Common myeloid progenitor, CD34-positive (primary cell): ENCODE measurements at regions not wholly inside any gene's neighbourhood (a gene's known extent, or its start where the extent isn't known, plus 50 kb on each side); places are given as distances from the start of the nearest gene placed in this dataset.

Experiments used
- CTCF ChIA-PET: fragments of 350-600 bp; sonication (Branson Sonifier 250); formaldehyde crosslinking; loops from one replicate; lab custom pipeline; 2021; ENCODE audit warnings: antibody characterized with exemption; lab: Charles Lee
- POLR2A ChIA-PET: fragments of 350-600 bp; sonication (Branson Sonifier 250); formaldehyde crosslinking; loops from one replicate; lab custom pipeline; 2021; ENCODE audit warnings: antibody characterized with exemption; lab: Charles Lee
- DNase-seq, 3 donors: peaks; one replicate each; pipeline versions ENCODE4 v3.0.0 to v3.0.0-alpha.2; 2013
- H3K27ac ChIP-seq, 2 experiments: 1 replicate in 1 of 2; 2 replicates in 1 of 2; pipeline ENCODE4 v1.7.0; 2013; ENCODE audit warnings: inconsistent platforms in 2 of 2, low read length in 2 of 2, mild to moderate bottlenecking in 2 of 2, low read depth in 1 of 2, moderate library complexity in 1 of 2; ENCODE audit not compliant: severe bottlenecking in 2 of 2, insufficient read depth in 1 of 2, poor library complexity in 1 of 2
- H3K27me3 ChIP-seq, 5 experiments: replicated peaks in 2 of 5; 1 replicate in 3 of 5; 2 replicates in 2 of 5; pipeline versions ENCODE4 v1.6.1 to v1.7.0; 2013; ENCODE audit warnings: low read length in 4 of 5, mild to moderate bottlenecking in 2 of 5, moderate library complexity in 2 of 5, inconsistent platforms in 1 of 5; ENCODE audit not compliant: insufficient read depth in 5 of 5, control insufficient read depth in 4 of 5
- H3K36me3 ChIP-seq, 4 experiments: 1 replicate in 2 of 4; 2 replicates in 2 of 4; pipeline versions ENCODE4 v1.6.1 to v1.7.0; 2013; ENCODE audit warnings: low read length in 3 of 4, control low read depth in 1 of 4, mild to moderate bottlenecking in 1 of 4; ENCODE audit not compliant: control insufficient read depth in 4 of 4, insufficient read depth in 4 of 4
- H3K4me1 ChIP-seq, 4 experiments: 1 replicate in 3 of 4; 2 replicates in 1 of 4; pipeline versions ENCODE4 v1.6.1 to v1.7.1; 2013; ENCODE audit warnings: low read length in 3 of 4, mild to moderate bottlenecking in 3 of 4, control low read depth in 1 of 4, inconsistent platforms in 1 of 4, moderate library complexity in 1 of 4; ENCODE audit not compliant: control insufficient read depth in 4 of 4, insufficient read depth in 4 of 4; ENCODE audit errors: control extremely low read depth in 1 of 4
- H3K4me3 ChIP-seq, 7 experiments: 1 replicate in 4 of 7; 2 replicates in 3 of 7; pipeline versions ENCODE4 v1.5.1 to v1.7.0; 2013; ENCODE audit warnings: mild to moderate bottlenecking in 7 of 7, low read length in 6 of 7, moderate library complexity in 6 of 7, inconsistent platforms in 2 of 7, low read depth in 2 of 7, control low read depth in 1 of 7; ENCODE audit not compliant: insufficient read depth in 4 of 7, control insufficient read depth in 1 of 7; ENCODE audit errors: extremely low read depth in 1 of 7
- H3K9me3 ChIP-seq, 5 experiments: 1 replicate in 4 of 5; 2 replicates in 1 of 5; pipeline versions ENCODE4 v1.6.1 to v1.7.1; 2013; ENCODE audit warnings: low read length in 4 of 5, mild to moderate bottlenecking in 2 of 5, inconsistent platforms in 1 of 5, low read depth in 1 of 5, moderate library complexity in 1 of 5; ENCODE audit not compliant: control insufficient read depth in 4 of 5, insufficient read depth in 2 of 5; ENCODE audit errors: control extremely low read depth in 1 of 5
- WGBS: methylation state at CpG from one replicate; pipeline ENCODE4 v1.1.5; 2013; ENCODE audit not compliant: insufficient coverage; 5-methylcytosine and 5-hydroxymethylcytosine counted together

DNA sequence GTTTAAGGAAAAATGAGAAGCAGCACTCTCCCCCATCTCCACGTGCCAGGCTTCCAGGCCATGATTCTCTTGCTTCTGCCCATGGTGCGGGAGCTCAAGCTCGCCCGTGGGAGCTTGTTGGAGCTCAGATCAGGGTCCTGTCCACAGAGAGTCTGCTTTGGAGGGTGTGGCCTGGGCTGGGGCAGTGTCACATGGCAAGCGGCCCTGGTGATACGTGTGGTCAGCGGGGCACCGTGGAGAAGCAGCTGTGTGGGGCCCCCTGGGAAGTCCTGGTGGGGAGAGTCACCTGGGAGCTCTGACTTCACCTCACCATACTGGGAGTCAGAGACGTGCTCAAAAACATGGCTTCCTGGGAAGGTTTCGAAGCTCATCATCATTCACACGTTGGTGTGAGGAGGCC, 275.3 kb downstream of the GADD45G start:
- ChIA-PET POLR2A (no interaction called here), CTCF (no interaction called here)
- H3K9me3 ChIP-seq, result no peaks in the 10 kb centered on the region
- H3K27me3 ChIP-seq, result no peaks in the 10 kb centered on the region
- WGBS, result 94% methylated on average over 10 of the region's 11 CpGs
- H3K4me3 ChIP-seq, result no peak overlapping the region
- no peaks in the 10 kb centered on the region for H3K36me3 ChIP-seq
- no peak for DNase-seq
- no peaks in the 10 kb centered on the region for H3K4me1 ChIP-seq
- no peak overlapping the region for H3K27ac ChIP-seq

DNA sequence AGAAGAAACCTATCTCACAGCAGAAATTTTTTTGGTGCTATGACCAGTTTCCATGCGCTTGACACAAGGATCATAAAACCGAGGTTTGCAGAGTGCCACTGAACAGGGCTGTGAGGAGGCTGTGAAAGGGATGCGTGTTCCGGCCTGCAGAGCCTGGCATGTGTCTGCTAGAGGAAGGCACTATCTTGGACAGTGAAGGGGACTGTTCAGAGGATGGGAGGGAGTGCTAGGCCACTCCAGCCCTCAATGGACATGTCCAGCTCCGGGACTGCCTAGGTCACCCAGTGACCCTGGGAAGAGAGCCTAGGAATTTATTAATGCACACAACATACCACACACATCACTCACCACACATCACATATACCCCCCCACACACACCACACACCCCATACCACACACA, 275.9 kb downstream of the GADD45G start:
- ChIA-PET CTCF (no interaction called here), POLR2A (no interaction called here)
- DNase-seq, result no peak
- Histone ChIP-seq H3K4me1 (no peaks in the 10 kb centered on the region), H3K9me3 (no peaks in the 10 kb centered on the region), H3K27ac (no peak overlapping the region), H3K36me3 (no peaks in the 10 kb centered on the region), H3K27me3 (no peaks in the 10 kb centered on the region), H3K4me3 (no peak overlapping the region)
- 98% methylated on average over 5 of the region's 5 CpGs for WGBS

DNA sequence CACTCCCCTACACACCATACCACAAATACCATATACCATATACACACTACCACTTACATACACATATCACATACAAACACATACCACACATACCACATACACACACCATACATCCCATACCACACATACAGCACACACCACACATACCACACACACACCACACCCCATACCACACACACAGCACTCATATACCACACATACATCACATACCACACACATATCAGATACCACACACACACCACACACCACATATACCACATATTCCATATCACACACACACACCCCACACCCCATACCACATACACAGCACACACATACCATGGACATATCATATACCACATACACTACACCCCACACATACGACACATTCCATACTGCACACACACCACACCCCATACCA, 276.6 kb downstream of the GADD45G start:
- CTCF ChIA-PET, result no interaction called here
- Histone ChIP-seq H3K36me3 (no peaks in the 10 kb centered on the region), H3K4me3 (no peak overlapping the region), H3K4me1 (no peaks in the 10 kb centered on the region), H3K9me3 (no peaks in the 10 kb centered on the region), H3K27me3 (no peaks in the 10 kb centered on the region), H3K27ac (no peak overlapping the region)
- POLR2A ChIA-PET, result no interaction called here
- no peak for DNase-seq
- WGBS, result no CpG with 5 or more reads among the region's 1 CpG

DNA sequence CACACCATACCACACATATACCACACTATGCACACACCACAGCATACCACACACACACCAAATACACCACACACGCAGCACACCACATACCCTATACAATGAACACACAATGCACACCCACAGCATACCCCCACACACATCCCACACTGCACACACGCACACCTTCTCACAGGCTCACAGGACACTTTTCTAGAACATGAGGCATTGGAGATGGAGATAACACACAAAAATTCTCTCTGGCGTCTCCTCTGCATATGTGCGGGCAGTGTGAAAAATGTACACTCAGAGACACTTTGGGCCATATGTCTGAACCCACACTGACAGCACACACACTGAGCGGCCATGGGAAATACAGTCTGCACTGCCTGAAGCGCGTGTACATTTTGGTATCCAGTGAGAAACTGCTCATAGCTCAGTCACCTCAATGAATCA, 278.1 kb downstream of the GADD45G start:
- POLR2A ChIA-PET, result no interaction called here
- Histone ChIP-seq H3K27ac (no peak overlapping the region), H3K27me3 (no peaks in the 10 kb centered on the region), H3K4me1 (no peaks in the 10 kb centered on the region), H3K36me3 (no peaks in the 10 kb centered on the region), H3K9me3 (no peaks in the 10 kb centered on the region), H3K4me3 (no peak overlapping the region)
- no peak for DNase-seq
- WGBS, result 87% methylated on average over 5 of the region's 7 CpGs
- CTCF ChIA-PET, result no interaction called here

DNA sequence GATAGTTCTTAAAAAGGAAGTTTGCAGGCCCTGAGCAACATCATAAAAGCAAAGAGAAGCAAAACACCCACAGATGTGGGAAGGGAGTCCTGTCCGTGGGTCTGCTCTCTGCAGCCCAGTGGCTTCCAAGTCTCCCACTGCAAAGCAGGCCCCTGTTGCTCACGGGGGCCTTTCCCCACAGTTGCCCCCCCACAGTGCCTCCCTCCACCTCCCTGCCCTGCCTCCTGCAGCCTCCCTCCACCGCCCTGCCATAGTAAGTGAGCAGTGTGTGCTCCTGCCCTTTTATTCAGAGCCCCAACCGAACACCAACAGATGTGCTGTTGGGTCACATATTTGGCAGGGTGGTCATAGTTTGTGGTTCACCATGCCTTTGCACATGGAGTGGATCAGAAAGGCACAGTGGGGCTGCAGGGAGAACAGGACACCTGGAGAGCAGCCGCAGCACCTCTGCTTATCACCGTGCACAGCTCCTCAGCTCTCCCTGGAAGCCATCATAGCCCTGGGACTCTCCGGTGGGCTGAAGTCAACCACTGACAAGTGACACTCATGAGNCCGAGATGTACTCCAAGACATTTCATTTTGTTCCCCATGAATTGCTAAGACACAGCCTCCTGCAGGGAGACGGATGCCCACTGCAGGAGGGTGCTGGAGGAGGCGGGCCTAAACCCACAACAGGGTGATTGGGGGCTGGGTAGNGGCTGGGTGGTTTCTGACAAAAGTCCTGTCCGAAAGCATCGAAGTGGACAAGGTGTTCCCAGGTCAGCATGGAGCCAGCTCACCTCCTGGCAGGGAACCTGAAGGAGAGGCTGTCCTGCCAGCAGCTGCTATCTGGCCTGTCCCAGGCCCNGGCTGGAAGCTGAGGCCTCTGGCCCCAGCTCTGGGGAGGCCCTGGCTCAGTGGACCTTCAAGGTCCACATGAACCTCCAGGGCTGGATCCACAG, 278.9 kb downstream of the GADD45G start:
- ChIA-PET POLR2A (no interaction called here), CTCF (no interaction called here)
- Histone ChIP-seq H3K36me3 (no peaks in the 10 kb centered on the region), H3K4me1 (no peaks in the 10 kb centered on the region), H3K27ac (no peak overlapping the region), H3K27me3 (no peaks in the 10 kb centered on the region), H3K9me3 (no peaks in the 10 kb centered on the region), H3K4me3 (no peak overlapping the region)
- 97% methylated on average over 9 of the region's 12 CpGs for WGBS
- DNase-seq, result no peak

DNA sequence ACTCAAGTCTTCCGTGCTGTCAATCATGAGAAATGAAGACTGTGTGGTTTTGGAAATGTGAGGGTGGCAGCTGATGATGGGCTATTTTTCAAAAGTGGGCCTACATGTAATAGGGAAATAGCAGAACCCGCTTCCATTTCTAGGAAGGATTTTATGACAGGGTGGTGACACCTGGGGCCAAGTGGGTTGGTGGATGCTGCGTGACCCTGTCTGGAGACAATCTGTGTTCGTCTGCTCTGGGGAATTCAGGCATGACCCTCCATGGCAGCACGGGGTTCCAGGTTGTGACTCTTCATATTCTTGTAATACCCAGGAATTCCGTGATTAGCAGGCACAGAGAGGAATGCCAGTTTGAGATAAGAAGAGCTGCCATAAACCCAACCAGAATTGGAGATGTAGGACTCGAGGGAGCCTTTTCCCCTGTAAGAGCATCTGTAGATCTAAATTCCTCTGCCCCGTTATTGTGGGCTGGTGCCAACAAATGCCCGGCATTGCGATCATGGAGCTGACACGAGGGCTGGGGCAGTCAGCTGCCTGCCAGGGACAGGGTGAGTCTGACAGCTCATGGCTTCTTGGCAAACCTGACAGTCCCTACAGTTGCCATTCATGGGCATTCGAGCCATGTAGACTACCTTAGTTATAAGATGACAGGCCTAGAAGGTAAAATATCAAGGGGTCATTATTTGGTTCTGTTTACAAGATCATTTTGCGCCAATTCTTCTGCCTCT, 279.7 kb downstream of the GADD45G start:
- Histone ChIP-seq H3K36me3 (no peaks in the 10 kb centered on the region), H3K27ac (no peak overlapping the region), H3K4me1 (no peaks in the 10 kb centered on the region), H3K9me3 (no peaks in the 10 kb centered on the region), H3K27me3 (no peaks in the 10 kb centered on the region), H3K4me3 (no peak overlapping the region)
- no peak for DNase-seq
- POLR2A ChIA-PET, result no interaction called here
- CTCF ChIA-PET, result no interaction called here
- WGBS, result 100% methylated on average over 10 of the region's 13 CpGs

DNA sequence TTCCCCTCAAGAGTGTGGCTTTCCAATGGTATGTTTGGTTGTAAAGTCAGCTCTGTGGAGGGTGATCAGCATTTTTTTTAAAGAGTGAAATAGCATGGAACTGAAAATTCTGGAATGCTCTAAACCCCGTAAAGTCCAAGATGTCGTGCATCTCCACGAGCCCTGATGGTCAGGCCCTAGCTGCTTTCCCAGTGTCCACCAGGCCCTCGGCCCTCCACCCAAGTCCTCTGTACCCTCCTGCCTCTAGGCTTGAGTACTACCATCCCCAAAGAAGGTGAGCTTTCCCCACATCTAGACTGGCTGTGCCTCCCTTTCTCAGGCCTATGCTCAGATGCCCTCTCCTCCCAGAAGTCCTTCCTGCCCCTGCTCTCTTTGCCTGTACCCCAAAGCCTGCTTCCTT, 280.3 kb downstream of the GADD45G start:
- 98% methylated on average over 4 of the region's 4 CpGs for WGBS
- POLR2A ChIA-PET, result no interaction called here
- H3K4me1 ChIP-seq, result no peaks in the 10 kb centered on the region
- H3K4me3 ChIP-seq, result no peak overlapping the region
- H3K27me3 ChIP-seq, result no peaks in the 10 kb centered on the region
- H3K36me3 ChIP-seq, result no peaks in the 10 kb centered on the region
- DNase-seq, result no peak
- H3K27ac ChIP-seq, result no peak overlapping the region
- CTCF ChIA-PET, result no interaction called here
- H3K9me3 ChIP-seq, result peaks cover 0 to 4% (median 0%) of the 10 kb centered on the region in 5 experiments
